ENCODE measurements at regions not wholly inside any gene's neighbourhood (a gene's known extent, or its start where the extent isn't known, plus 50 kb on each side); places are given as distances from the start of the nearest gene placed in this dataset.

DNA sequence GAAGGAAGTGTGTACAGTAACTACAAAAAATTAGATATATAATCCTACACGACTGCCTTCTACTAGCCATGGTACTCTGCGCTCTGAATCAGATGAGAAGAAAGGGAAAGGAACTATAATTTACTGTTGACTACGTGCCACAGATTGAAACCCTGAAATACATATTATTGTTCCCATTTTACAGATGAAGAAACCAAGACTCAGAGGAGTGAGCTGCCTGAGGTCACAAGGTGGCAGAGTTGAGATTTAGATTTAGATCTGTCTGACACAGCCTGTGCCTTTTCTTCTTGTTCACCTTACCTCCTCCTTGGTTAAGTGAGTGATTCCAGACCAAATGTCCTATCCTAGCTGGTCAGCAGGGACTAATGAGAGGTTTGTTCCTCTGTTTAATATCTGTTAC is 61.6 kb upstream of the OR4E1 start:
- no peak for DNase-seq (ENCODE audit: low read depth)

DNA sequence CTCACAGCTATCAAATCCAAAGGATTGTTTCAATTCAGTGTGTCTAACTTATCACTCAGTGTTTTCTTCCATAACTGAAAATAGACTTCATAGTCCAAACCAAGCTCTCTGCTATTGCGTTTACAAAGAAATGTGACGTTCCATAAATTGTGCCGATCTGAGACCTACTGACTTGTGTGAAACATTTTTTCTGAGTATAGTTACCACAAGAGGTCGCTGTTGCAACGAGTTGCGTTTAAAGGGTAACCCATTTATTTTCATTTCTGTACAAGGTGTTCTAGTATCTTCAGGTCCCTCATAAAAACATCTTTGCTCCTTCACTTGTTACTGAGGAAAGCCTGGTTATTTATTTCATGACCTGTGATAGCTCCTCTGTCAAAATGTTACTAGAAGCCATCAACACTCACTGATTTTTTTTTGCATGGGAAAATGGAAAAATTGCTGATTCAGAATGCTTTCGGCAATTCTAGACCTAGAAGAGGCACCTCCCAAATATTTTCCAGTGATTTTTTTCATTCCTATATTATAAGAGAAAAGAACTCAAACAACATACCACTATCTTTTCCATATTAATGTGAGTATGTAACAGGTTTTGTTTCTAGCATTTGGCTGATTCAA is 60.9 kb upstream of the OR4E1 start:
- no peak for DNase-seq (ENCODE audit: low read depth)

DNA sequence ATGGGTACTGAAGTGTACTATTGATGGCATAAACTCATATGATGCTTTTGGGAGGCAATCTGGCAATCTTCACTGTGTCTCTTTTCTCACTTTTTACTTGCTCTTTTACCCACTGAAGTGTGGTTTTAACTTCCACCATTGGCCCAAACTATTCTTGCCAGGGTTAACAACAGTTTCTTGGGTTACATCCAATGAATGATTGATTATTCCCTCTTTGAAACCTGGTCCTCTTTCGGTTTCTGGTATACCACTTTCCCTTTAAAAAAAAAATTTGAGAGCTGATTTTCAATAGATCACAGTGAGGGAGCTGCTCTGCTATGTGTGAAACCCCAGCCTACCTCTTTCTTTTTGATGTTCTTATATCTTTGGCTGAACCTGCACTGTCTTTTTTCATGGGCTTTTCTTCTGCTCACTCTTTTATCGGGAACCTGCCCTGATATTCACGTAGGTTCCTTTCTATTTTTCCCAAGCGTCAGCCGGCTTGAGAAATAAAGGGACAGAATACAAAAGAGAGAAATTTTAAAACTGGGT is 56.1 kb upstream of the OR4E1 start:
- no peak for DNase-seq (ENCODE audit: low read depth)

DNA sequence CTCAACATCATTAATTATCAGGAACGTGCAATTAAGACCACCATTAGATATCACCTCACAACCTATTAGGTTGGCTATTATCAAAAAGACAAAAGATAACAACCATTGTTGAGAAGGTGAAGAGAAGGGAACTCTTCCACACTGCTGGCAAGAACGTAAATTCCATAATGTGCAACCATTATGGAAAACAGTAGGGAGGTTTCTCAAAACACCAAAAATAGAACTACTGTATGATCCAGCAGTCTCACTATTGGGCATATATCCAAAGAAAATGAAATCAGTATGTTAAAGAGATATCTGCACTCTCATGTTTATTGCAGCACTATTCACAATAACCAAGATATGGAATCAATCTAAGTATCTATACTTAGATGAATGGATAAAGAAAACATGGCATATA is 51.6 kb upstream of the OR4E1 start:
- DNase-seq (ENCODE audit: low read depth) = no peak

DNA sequence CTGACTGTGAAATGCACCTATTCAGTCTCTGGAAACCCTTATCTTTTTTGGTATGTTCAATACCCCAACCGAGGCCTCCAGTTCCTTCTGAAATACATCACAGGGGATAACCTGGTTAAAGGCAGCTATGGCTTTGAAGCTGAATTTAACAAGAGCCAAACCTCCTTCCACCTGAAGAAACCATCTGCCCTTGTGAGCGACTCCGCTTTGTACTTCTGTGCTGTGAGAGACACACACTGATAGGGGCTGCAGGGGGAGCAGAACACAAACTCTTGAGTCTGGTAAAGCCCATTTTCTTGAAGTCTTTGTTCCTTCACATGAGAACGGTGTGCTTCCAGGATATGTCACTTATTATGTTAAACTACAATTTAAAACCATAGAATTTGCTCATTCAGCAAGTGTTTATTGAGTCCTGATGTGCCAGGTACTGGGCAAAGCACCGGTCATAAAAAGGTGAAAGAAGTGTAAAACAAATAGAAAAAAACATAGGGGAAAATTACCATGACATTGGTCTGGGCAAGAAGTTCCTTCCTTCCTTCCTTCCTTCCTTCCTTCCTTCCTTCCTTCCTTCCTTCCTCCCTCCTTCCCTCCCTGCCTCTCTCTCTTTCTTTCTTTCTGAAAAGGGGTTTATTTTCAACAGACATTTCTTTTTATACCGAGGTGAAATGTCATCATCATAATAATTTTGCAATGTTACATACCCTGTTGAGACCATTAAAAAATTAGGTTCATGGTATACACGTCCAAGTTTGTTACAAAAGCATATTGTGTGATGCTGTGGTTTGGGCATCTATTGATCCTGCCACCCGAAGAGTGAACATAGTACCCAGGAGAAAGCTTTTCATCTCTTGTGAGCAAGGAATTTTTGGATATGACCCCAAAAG is 50.7 kb upstream of the OR4E1 start:
- DNase-seq (ENCODE audit: low read depth) = no peak

DNA sequence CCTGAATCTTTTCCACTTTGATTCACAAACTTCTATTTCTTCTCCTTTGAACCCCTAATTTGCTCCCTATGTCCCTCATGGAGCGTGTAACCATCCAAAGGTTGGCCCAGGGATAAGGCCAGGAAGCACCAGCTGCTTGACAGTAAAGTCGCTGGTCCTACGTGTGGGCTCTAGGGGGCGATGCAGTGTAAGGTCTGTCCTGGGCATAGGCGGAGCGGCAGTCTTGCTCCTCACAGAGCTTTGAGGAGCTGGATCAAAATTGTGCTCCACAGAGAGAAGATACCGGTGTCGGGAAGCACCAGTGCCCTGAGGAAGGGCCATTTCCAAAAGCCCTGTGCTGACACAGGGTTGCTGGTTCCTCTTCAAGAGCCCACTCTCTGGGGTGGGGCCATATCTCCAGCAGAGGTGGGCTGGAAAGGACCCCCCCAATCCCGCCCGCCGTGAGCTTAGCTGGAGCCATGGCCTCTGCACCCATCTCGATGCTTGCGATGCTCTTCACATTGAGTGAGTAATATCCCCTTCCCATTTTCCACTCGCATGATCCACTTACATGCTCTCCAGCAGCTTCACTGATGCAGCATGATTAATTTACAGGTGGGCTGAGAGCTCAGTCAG is 49.9 kb upstream of the OR4E1 start:
- no peak for DNase-seq (ENCODE audit: low read depth)
